Adrenal gland (tissue), 5 donors: ENCODE measurements at regions not wholly inside any gene's neighbourhood (a gene's known extent, or its start where the extent isn't known, plus 50 kb on each side); places are given as distances from the start of the nearest gene placed in this dataset.

ENCODE experiments used
- POLR2A ChIP-seq, 2 donors: fragments of 450-650 bp; IDR thresholded peaks; one replicate each; pipeline ENCODE4 v1.6.1; 2017; ENCODE audit warnings: antibody characterized with exemption in 2 of 2, mild to moderate bottlenecking in 2 of 2, moderate library complexity in 1 of 2
- TF ChIP-seq, protein P1 (sequence below), 6 experiments: fragments of 450-650 bp in 4 of 6; fragments of 200-600 bp in 2 of 6; sonication (generic) in 1 of 6; IDR thresholded peaks; 1 replicate in 5 of 6; 2 replicates in 1 of 6; pipeline versions ENCODE4 v1.5.1 to v1.8.0; 2016 to 2021; ENCODE audit warnings: antibody characterized with exemption in 6 of 6, mild to moderate bottlenecking in 2 of 6, moderate library complexity in 1 of 6
- donor health status: DM: no; HTN: no; CAD: no.

DNA sequence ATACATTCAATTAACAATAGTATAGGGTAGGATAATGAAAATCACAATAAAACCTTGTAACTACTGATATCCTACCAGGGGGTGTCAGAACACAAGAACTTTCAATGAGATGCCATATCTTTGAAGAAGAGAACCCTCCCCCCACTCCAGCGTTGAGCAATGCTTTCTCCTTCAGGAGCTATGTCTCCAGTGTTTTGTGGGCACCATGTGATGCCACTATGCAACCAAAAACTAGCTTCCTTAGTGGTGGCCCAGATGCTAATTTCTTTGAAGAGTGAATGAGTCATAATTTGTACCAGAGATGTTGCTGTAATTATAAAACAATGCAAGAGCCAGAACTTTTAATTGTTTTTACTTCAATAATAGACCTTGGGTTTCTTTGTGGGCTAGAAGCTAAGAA lies 76.0 kb upstream of the ADO start:
- TF ChIP-seq, protein P1, sequence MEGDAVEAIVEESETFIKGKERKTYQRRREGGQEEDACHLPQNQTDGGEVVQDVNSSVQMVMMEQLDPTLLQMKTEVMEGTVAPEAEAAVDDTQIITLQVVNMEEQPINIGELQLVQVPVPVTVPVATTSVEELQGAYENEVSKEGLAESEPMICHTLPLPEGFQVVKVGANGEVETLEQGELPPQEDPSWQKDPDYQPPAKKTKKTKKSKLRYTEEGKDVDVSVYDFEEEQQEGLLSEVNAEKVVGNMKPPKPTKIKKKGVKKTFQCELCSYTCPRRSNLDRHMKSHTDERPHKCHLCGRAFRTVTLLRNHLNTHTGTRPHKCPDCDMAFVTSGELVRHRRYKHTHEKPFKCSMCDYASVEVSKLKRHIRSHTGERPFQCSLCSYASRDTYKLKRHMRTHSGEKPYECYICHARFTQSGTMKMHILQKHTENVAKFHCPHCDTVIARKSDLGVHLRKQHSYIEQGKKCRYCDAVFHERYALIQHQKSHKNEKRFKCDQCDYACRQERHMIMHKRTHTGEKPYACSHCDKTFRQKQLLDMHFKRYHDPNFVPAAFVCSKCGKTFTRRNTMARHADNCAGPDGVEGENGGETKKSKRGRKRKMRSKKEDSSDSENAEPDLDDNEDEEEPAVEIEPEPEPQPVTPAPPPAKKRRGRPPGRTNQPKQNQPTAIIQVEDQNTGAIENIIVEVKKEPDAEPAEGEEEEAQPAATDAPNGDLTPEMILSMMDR (IDR thresholded peaks at IDR 0.05), result no peak
- no peak for TF ChIP-seq POLR2A (IDR thresholded peaks at IDR 0.05)
